Sigmoid colon (tissue), 6 donors: ENCODE measurements at regions not wholly inside any gene's neighbourhood (a gene's known extent, or its start where the extent isn't known, plus 50 kb on each side); places are given as distances from the start of the nearest gene placed in this dataset.

Experiments
- DNase-seq: peaks from one replicate; pipeline ENCODE4 v3.0.0-alpha.2; 2019
- H3K27ac ChIP-seq, 4 donors: fragments of 200-600 bp; sonication (generic); one replicate each; pipeline ENCODE4 v1.5.1; 2016 to 2019; ENCODE audit warnings: mild to moderate bottlenecking in 1 of 4
- H3K27me3 ChIP-seq, 3 donors: fragments of 200-600 bp; sonication (generic); one replicate each; pipeline ENCODE4 v1.5.1; 2019; ENCODE audit warnings: mild to moderate bottlenecking in 1 of 3
- H3K36me3 ChIP-seq, 4 donors: fragments of 200-600 bp; sonication (generic); one replicate each; pipeline ENCODE4 v1.5.1; 2016 to 2019
- H3K4me1 ChIP-seq, 4 donors: fragments of 200-600 bp; sonication (generic); one replicate each; pipeline ENCODE4 v1.5.1; 2017 to 2019
- H3K4me3 ChIP-seq, 4 donors: fragments of 200-600 bp; sonication (generic); one replicate each; pipeline ENCODE4 v1.5.1; 2017 to 2019; ENCODE audit warnings: mild to moderate bottlenecking in 2 of 4, moderate library complexity in 1 of 4
- H3K9me3 ChIP-seq, 4 donors: fragments of 200-600 bp in 3 of 4; sonication (generic) in 3 of 4; one replicate each; pipeline versions ENCODE4 v1.5.1 to v1.6.1; 2013 to 2019
- EP300 ChIP-seq, 4 donors: sonication (generic); formaldehyde crosslinking; IDR thresholded peaks; one replicate each; pipeline ENCODE4 v1.6.1; 2017; ENCODE audit warnings: antibody characterized with exemption in 4 of 4
- POLR2A ChIP-seq, 2 donors: fragments of 450-650 bp; IDR thresholded peaks; one replicate each; pipeline ENCODE4 v1.6.1; 2016; ENCODE audit warnings: antibody characterized with exemption in 2 of 2, mild to moderate bottlenecking in 2 of 2, moderate library complexity in 2 of 2
- POLR2AphosphoS5 ChIP-seq, 4 donors: sonication (generic); formaldehyde crosslinking; IDR thresholded peaks; one replicate each; pipeline ENCODE4 v1.6.1; 2017; ENCODE audit warnings: antibody characterized with exemption in 4 of 4
- WGBS, 2 donors: extraction: QIAGEN DNeasy Blood & Tissue Kit; methylation state at CpG; one replicate each; pipeline ENCODE4 v1.1.7; 2013; 5-methylcytosine and 5-hydroxymethylcytosine counted together
- intact Hi-C: fragments of 100-400 bp; cut with DNase I; formaldehyde crosslinking; loops from one replicate; pipeline ENCODE4 v1.15.1; 2023
- TF ChIP-seq, protein P1 (sequence below), 4 experiments: fragments of 450-650 bp in 3 of 4; fragments of 200-600 bp in 1 of 4; IDR thresholded peaks; one replicate each; pipeline ENCODE4 v1.5.1; 2016 to 2019; ENCODE audit warnings: antibody characterized with exemption in 4 of 4, mild to moderate bottlenecking in 3 of 4, moderate library complexity in 2 of 4
- donor health status: healthy with polysubstance abuse.
- donor health status: healthy.

DNA sequence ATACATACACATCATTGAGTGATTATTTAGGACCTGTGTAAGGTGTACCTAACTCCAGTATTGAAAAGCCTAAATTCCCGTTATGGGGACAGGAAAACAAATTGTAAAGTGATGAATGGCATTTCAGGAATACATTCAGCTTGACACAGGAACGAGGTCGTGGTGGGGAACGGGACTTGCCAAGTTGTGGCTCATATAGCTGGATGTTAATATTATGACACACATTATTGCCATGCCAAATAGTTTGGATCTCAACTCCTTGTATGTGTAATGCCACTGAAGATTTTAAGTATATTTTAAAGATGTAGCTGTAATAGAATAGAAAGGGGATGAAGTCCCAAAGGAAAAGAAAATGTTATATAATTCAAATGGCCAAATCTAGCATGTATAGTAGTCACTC, 227.2 kb upstream of the GOLIM4 start:
- no peak for TF ChIP-seq POLR2A (IDR thresholded peaks at IDR 0.05)
- no peak for TF ChIP-seq EP300 (IDR thresholded peaks at IDR 0.05)
- no peak for TF ChIP-seq POLR2AphosphoS5 (IDR thresholded peaks at IDR 0.05)
- TF ChIP-seq, protein P1, sequence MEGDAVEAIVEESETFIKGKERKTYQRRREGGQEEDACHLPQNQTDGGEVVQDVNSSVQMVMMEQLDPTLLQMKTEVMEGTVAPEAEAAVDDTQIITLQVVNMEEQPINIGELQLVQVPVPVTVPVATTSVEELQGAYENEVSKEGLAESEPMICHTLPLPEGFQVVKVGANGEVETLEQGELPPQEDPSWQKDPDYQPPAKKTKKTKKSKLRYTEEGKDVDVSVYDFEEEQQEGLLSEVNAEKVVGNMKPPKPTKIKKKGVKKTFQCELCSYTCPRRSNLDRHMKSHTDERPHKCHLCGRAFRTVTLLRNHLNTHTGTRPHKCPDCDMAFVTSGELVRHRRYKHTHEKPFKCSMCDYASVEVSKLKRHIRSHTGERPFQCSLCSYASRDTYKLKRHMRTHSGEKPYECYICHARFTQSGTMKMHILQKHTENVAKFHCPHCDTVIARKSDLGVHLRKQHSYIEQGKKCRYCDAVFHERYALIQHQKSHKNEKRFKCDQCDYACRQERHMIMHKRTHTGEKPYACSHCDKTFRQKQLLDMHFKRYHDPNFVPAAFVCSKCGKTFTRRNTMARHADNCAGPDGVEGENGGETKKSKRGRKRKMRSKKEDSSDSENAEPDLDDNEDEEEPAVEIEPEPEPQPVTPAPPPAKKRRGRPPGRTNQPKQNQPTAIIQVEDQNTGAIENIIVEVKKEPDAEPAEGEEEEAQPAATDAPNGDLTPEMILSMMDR (IDR thresholded peaks at IDR 0.05), result no peak
- Histone ChIP-seq H3K27ac (no peak overlapping the region), H3K27me3 (no peaks in the 10 kb centered on the region), H3K4me3 (no peak overlapping the region), H3K36me3 (no peaks in the 10 kb centered on the region), H3K4me1 (no peaks in the 10 kb centered on the region), H3K9me3 (no peaks in the 10 kb centered on the region)
- DNase-seq, result no peak
- 63 to 66% methylated on average over 4 of the region's 4 CpGs for WGBS, 2 donors
- intact Hi-C loops, result no loop called here

DNA sequence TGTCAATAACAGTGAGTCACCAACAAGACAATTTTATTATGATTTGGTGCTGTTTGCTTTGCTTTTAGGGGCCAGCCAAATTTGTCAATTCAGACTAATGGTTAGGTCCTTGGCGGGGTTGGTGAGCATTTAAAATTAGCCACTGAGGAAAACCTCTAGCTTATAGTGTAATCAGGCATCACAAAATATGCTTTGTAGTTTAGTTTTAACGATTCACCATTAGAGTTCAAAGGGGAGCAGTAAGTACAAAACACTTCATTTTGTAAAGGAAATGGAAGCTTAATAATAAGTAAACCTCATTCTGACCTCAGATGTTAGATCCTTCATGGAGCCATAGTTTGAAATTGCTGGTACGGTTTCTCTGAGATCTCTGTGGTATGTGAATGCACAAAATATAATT, 218.4 kb upstream of the GOLIM4 start:
- no peak overlapping the region for H3K27ac ChIP-seq
- H3K36me3 ChIP-seq, result no peaks in the 10 kb centered on the region
- intact Hi-C loops, result no loop called here
- TF ChIP-seq POLR2AphosphoS5 (IDR thresholded peaks at IDR 0.05), result no peak
- TF ChIP-seq POLR2A (IDR thresholded peaks at IDR 0.05), result no peak
- TF ChIP-seq, protein P1 (IDR thresholded peaks at IDR 0.05), result no peak
- TF ChIP-seq EP300 (IDR thresholded peaks at IDR 0.05), result no peak
- H3K27me3 ChIP-seq, result no peaks in the 10 kb centered on the region
- H3K4me3 ChIP-seq, result no peak overlapping the region
- H3K4me1 ChIP-seq, result peaks cover 0 to 2% (median 0%) of the 10 kb centered on the region in 4 donors
- 83 to 84% methylated on average over 3 of the region's 3 CpGs for WGBS, 2 donors
- H3K9me3 ChIP-seq, result no peaks in the 10 kb centered on the region
- DNase-seq, result no peak

DNA sequence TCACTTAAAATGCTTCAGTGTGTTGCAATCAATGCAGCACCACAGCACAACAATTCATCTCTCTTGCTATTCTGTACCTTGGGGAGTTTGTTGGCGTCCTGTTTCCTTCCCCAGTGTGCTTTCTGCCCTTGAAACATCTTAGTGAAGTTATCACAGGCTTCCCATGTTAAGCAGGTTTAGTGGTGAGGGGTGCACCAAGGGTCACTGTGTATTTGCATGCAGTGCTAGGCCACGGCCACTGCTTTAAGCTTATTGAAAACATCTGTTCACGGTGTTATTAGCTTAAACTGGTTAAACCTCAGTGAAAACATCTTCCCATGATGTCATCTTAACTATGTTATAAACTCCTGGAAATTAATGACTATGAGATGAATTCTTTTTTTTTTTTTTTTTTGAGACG, 217.3 kb upstream of the GOLIM4 start:
- intact Hi-C loops, result no loop called here
- Histone ChIP-seq H3K9me3 (no peaks in the 10 kb centered on the region), H3K36me3 (no peaks in the 10 kb centered on the region), H3K4me1 (peaks cover 0 to 2% (median 0%) of the 10 kb centered on the region in 4 donors), H3K4me3 (no peak overlapping the region), H3K27me3 (no peaks in the 10 kb centered on the region), H3K27ac (no peak overlapping the region)
- TF ChIP-seq, protein P1 (IDR thresholded peaks at IDR 0.05), result no peak
- TF ChIP-seq EP300 (IDR thresholded peaks at IDR 0.05) (no peak), POLR2AphosphoS5 (IDR thresholded peaks at IDR 0.05) (no peak), POLR2A (IDR thresholded peaks at IDR 0.05) (no peak)
- DNase-seq, result no peak
- WGBS, 2 donors, result 71% methylated on average over 3 of the region's 4 CpGs

DNA sequence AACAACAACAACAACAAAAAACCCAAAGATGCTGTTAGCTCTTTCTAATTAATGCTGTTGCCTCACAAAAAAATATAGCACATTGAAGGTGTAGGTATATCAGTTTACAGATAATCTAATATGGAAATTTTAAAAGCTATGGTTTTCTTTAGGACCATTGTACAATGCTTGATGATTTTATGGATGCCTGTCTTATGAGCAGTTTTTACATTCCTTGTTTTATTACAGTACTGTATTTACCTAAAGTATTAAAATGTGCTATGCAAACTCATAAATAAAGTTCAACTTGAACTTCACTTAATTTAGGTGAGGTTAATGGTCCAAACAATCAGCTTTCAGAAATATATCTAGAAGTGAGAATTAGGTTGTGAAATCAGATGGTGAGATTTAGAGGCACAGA, 212.2 kb upstream of the GOLIM4 start:
- no peaks in the 10 kb centered on the region for H3K36me3 ChIP-seq
- DNase-seq, result no peak
- H3K4me1 ChIP-seq, result peaks cover 0 to 2% (median 0%) of the 10 kb centered on the region in 4 donors
- H3K4me3 ChIP-seq, result no peak overlapping the region
- H3K27me3 ChIP-seq, result no peaks in the 10 kb centered on the region
- peaks cover 0 to 3% (median 0%) of the 10 kb centered on the region in 4 donors for H3K9me3 ChIP-seq
- H3K27ac ChIP-seq, result no peak overlapping the region
- intact Hi-C loops, result no loop called here
- TF ChIP-seq, protein P1 (IDR thresholded peaks at IDR 0.05), result no peak
- TF ChIP-seq POLR2AphosphoS5 (IDR thresholded peaks at IDR 0.05) (no peak), EP300 (IDR thresholded peaks at IDR 0.05) (no peak), POLR2A (IDR thresholded peaks at IDR 0.05) (no peak)

DNA sequence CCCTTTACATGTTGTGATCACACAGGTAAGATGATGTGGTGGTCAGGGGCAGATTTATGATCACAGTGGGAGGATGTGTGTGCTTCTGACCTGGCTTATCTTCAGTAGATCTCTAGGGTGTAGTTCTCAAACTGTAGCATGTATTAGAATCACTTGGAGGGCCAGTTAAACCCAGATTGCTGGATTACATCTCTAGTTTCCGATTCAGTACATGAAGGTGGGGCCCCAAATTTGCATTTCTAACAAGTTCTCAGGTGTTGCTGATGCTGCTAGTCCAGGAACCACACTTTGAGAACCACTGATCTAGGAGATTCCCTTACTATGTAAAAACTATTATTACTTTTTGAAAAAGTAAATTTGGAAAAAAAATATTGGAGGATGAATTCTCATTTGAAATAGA, 199.3 kb upstream of the GOLIM4 start:
- Histone ChIP-seq H3K27ac (no peak overlapping the region), H3K4me1 (no peaks in the 10 kb centered on the region), H3K4me3 (no peak overlapping the region), H3K36me3 (no peaks in the 10 kb centered on the region), H3K27me3 (no peaks in the 10 kb centered on the region), H3K9me3 (no peaks in the 10 kb centered on the region)
- no peak for DNase-seq
- TF ChIP-seq EP300 (IDR thresholded peaks at IDR 0.05), result no peak
- TF ChIP-seq, protein P1 (IDR thresholded peaks at IDR 0.05), result no peak
- no peak for TF ChIP-seq POLR2AphosphoS5 (IDR thresholded peaks at IDR 0.05)
- TF ChIP-seq POLR2A (IDR thresholded peaks at IDR 0.05), result no peak
- 40 to 70% methylated on average over 1 of the region's 1 CpG for WGBS, 2 donors
- intact Hi-C loops, result no loop called here
